ENCODE measurements at regions not wholly inside any gene's neighbourhood (a gene's known extent, or its start where the extent isn't known, plus 50 kb on each side); places are given as distances from the start of the nearest gene placed in this dataset.

DNA sequence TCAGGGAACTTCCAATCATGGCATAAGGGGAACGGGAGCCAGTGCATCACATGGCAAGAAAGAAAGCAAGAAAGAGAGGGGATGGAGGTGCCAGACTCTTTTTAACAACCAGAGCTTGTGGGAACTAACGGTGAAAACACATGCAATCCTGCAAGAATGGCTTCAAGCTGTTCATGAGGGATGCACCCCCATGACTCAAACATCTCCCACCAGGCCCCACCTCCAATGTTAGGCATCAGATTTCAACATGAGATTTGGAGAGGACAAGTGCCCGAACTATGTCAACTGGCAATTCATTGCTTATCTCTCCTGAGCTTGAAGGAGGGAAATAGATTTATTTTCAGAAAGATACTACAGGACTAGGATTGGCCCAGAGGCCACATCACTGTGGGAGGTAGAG is 270.0 kb downstream of the SLC4A3 start:
- no peaks in the 10 kb centered on the region for H3K9me3 Mint-ChIP-seq
- H3K27ac Mint-ChIP-seq = no peak overlapping the region
- H3K36me3 Mint-ChIP-seq = no peaks in the 10 kb centered on the region
- CTCF ChIA-PET = no interaction called here
- H3K4me1 Mint-ChIP-seq = no peaks in the 10 kb centered on the region
- no peak overlapping the region for H3K4me3 Mint-ChIP-seq
- no peak for DNase-seq
- H3K27me3 Mint-ChIP-seq = no peaks in the 10 kb centered on the region

DNA sequence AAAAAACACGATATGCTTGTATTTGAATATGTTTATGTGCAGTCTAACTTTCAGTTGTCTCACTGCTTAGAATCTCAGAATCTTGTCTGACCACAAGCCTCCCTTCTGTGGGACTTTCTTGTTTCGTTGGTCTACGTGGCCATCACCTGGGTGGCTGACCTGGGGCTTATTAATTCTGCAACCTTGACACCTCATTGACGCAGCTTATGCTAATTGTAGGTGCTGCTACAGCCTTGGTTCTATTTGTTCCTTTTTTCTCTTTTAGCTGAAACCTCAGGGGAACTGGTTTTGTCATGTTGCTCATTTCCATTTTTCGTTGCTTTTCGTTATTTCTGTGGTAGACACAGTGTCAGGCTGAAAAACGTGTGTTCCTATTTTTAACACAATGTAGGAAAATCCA is 273.7 kb downstream of the SLC4A3 start:
- no peak overlapping the region for H3K4me3 Mint-ChIP-seq
- no peak overlapping the region for H3K27ac Mint-ChIP-seq
- DNase-seq = no peak
- no peaks in the 10 kb centered on the region for H3K4me1 Mint-ChIP-seq
- no peaks in the 10 kb centered on the region for H3K9me3 Mint-ChIP-seq
- CTCF ChIA-PET = no interaction called here
- no peaks in the 10 kb centered on the region for H3K27me3 Mint-ChIP-seq
- no peaks in the 10 kb centered on the region for H3K36me3 Mint-ChIP-seq

- H3K9me3 Mint-ChIP-seq = no peaks in the 10 kb centered on the region
- CTCF ChIA-PET = no interaction called here
- H3K27ac Mint-ChIP-seq = no peak overlapping the region
- no peaks in the 10 kb centered on the region for H3K4me1 Mint-ChIP-seq
- no peaks in the 10 kb centered on the region for H3K36me3 Mint-ChIP-seq
- no peak overlapping the region for H3K4me3 Mint-ChIP-seq
- no peak for DNase-seq
- no peaks in the 10 kb centered on the region for H3K27me3 Mint-ChIP-seq
Observed at GRCh38 chr2:219902891-219903552, 275.6 kb downstream of the SLC4A3 start.

- DNase-seq = no peak
- no peaks in the 10 kb centered on the region for H3K4me1 Mint-ChIP-seq
- no peaks in the 10 kb centered on the region for H3K9me3 Mint-ChIP-seq
- no peak overlapping the region for H3K27ac Mint-ChIP-seq
- no peaks in the 10 kb centered on the region for H3K27me3 Mint-ChIP-seq
- H3K36me3 Mint-ChIP-seq = no peaks in the 10 kb centered on the region
- CTCF ChIA-PET = no interaction called here
- H3K4me3 Mint-ChIP-seq = no peak overlapping the region
Observed at GRCh38 chr2:219905640-219906039, 278.2 kb downstream of the SLC4A3 start.

GRCh38 chr2:219906114-219907010 is 278.9 kb downstream of the SLC4A3 start:
- no peaks in the 10 kb centered on the region for H3K9me3 Mint-ChIP-seq
- CTCF ChIA-PET = no interaction called here
- no peaks in the 10 kb centered on the region for H3K4me1 Mint-ChIP-seq
- no peaks in the 10 kb centered on the region for H3K27me3 Mint-ChIP-seq
- H3K27ac Mint-ChIP-seq = no peak overlapping the region
- no peaks in the 10 kb centered on the region for H3K36me3 Mint-ChIP-seq
- no peak for DNase-seq
- no peak overlapping the region for H3K4me3 Mint-ChIP-seq

DNA sequence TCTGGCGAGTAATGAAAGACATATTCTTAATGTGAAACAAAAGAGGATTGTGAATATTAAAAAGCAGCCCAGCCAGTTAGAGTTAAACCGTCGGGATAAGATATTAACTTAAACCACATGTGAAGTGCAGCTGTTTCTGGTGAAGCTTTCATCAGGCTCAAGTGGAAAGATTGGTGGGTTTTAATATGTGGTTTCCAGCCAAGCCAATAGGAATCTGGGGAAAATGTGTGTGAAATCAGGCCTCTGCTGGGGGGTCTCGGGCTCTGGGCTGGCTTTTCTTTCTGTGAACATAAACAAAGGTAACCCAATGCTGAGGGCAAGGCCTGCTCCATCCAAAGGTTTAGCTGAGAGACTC is 279.6 kb downstream of the SLC4A3 start:
- CTCF ChIA-PET = no interaction called here
- DNase-seq = no peak
- H3K4me3 Mint-ChIP-seq = no peak overlapping the region
- H3K27ac Mint-ChIP-seq = no peak overlapping the region
- no peaks in the 10 kb centered on the region for H3K27me3 Mint-ChIP-seq
- no peaks in the 10 kb centered on the region for H3K4me1 Mint-ChIP-seq
- no peaks in the 10 kb centered on the region for H3K36me3 Mint-ChIP-seq
- no peaks in the 10 kb centered on the region for H3K9me3 Mint-ChIP-seq

DNA sequence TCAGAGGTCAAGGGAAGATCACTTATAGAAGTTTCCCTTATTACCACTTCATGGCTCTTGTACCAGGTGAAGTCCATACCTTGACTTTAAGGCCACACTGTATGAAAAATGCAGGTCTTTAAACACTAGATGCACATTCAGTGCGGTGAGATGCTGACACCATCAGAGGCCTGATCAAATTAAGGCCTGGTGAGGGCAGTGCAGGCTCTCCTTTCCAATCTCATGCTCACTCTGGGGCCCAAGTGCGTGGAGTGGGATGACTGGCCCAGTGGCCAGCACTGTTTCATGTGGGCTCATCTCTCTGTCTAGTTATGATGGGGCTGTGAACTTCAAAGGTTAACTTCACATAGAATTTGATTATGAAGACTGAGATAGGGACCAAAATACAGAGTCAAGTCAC is 281.1 kb downstream of the SLC4A3 start:
- no peaks in the 10 kb centered on the region for H3K4me1 Mint-ChIP-seq
- H3K36me3 Mint-ChIP-seq = no peaks in the 10 kb centered on the region
- CTCF ChIA-PET = no interaction called here
- H3K27ac Mint-ChIP-seq = no peak overlapping the region
- no peaks in the 10 kb centered on the region for H3K27me3 Mint-ChIP-seq
- H3K9me3 Mint-ChIP-seq = no peaks in the 10 kb centered on the region
- H3K4me3 Mint-ChIP-seq = no peak overlapping the region
- no peak for DNase-seq

DNA sequence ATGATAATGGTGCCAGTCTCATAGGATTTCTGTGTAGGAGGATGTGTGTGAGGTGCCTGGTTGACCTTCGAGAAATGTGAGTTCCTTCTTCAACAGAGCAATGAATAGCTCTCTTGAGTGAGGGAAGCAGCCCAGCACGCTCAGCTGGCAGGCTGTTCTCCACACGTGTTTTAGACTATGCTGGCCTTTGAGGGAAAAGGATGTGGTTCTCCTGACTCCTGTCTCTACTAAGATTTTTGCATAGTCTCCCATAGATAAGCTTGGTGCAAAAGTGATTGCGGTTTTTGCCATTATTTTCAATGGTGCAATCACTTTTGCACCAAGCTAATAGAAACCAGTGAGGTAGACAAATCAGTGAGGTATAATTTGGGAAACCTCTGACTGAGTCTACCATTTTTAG is 284.1 kb downstream of the SLC4A3 start:
- Mint-ChIP-seq H3K27ac (no peak overlapping the region), H3K36me3 (no peaks in the 10 kb centered on the region), H3K4me3 (no peak overlapping the region), H3K9me3 (no peaks in the 10 kb centered on the region), H3K27me3 (no peaks in the 10 kb centered on the region), H3K4me1 (no peaks in the 10 kb centered on the region)
- CTCF ChIA-PET = no interaction called here
- no peak for DNase-seq

DNA sequence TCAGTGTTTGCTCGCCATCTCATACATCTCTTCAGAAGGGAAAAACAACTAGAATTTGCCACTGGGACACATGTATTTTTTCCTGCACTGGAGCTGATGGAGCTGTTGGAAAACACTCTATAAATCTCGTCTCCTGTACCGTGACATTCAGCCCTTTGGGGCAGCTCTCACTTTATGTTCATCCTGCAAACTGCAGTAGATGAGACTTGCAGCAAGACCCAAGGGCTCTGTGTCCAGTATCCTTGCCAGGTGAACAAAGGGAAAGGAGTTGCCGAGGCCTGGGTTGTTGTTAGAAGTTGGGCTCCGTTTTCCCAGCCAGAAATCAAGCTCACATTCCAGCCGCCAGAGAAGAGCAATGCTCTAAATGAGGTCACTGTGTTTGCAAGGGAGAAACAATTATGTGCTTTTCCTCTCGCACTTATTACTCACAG is 285.1 kb downstream of the SLC4A3 start:
- H3K36me3 Mint-ChIP-seq = no peaks in the 10 kb centered on the region
- DNase-seq = no peak
- H3K27ac Mint-ChIP-seq = no peak overlapping the region
- H3K27me3 Mint-ChIP-seq = no peaks in the 10 kb centered on the region
- CTCF ChIA-PET = no interaction called here
- H3K9me3 Mint-ChIP-seq = no peaks in the 10 kb centered on the region
- H3K4me1 Mint-ChIP-seq = no peaks in the 10 kb centered on the region
- no peak overlapping the region for H3K4me3 Mint-ChIP-seq

DNA sequence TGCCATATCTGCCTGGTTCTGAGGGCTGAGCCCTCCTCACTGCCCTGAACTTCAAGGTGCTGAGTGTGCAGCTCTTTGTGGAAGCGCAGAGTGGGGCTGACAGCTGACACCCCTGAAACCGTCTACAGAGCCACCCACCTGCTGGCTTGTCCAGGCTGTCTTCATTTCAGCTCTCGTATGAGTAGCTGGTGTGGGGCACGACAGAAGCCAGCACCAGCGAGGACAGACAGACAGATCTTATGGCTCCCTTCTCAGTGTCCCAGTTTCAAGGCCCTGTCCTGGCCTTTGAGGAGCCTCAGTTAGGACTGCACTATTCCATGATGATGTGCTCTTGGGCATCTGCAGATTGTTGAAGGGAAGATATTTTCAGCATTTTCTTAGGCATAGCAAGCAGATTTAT is 287.1 kb downstream of the SLC4A3 start:
- no peaks in the 10 kb centered on the region for H3K9me3 Mint-ChIP-seq
- H3K36me3 Mint-ChIP-seq = no peaks in the 10 kb centered on the region
- CTCF ChIA-PET = no interaction called here
- H3K27me3 Mint-ChIP-seq = no peaks in the 10 kb centered on the region
- H3K4me3 Mint-ChIP-seq = no peak overlapping the region
- H3K27ac Mint-ChIP-seq = no peak overlapping the region
- no peak for DNase-seq
- no peaks in the 10 kb centered on the region for H3K4me1 Mint-ChIP-seq

DNA sequence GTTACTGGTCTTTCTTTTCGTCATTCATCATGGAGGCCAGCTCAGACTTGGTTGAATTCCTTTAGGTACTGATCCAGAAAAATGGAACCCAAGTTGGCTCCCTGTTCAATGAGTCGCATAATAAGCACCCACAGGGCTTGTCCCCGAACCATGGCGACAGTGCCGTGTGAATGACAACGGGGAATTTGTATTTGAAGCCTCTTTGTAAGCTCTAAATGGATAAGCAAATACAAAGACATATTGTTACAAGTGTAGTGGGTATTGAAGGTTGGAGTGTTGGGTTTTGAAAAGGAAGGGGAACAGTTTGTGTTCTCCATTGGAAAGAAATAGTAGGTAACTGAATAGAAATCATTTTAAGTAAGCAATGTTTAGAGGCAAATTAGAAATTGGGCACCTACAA is 288.9 kb downstream of the SLC4A3 start:
- no peaks in the 10 kb centered on the region for H3K4me1 Mint-ChIP-seq
- no peak overlapping the region for H3K27ac Mint-ChIP-seq
- H3K27me3 Mint-ChIP-seq = no peaks in the 10 kb centered on the region
- CTCF ChIA-PET = no interaction called here
- no peak for DNase-seq
- no peak overlapping the region for H3K4me3 Mint-ChIP-seq
- H3K36me3 Mint-ChIP-seq = no peaks in the 10 kb centered on the region
- no peaks in the 10 kb centered on the region for H3K9me3 Mint-ChIP-seq

GRCh38 chr2:219916726-219917440 is 289.5 kb downstream of the SLC4A3 start:
- H3K4me1 Mint-ChIP-seq = no peaks in the 10 kb centered on the region

DNA sequence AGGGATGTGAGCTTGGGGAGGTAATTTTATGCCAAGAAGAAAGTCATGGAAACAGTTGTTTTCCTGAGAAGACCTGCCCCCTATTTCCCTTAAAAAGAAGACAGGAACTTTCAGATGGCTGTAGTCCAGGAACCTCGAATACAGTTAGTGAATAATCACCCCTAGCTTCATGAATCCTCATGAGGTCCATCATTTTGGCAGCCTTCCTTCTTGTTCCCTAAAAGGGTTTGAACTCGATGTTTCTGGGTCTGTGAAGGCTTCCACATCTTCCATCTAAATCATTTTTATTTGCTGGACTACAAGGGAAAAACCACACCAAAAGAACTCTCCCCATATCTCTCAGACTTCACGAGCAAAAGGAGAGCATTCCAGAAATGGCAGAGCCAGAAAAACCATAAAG is 290.8 kb downstream of the SLC4A3 start:
- no peak overlapping the region for H3K27ac Mint-ChIP-seq
- no peak for DNase-seq
- CTCF ChIA-PET = no interaction called here
- no peaks in the 10 kb centered on the region for H3K36me3 Mint-ChIP-seq
- no peaks in the 10 kb centered on the region for H3K27me3 Mint-ChIP-seq
- no peaks in the 10 kb centered on the region for H3K4me1 Mint-ChIP-seq
- H3K4me3 Mint-ChIP-seq = no peak overlapping the region
- no peaks in the 10 kb centered on the region for H3K9me3 Mint-ChIP-seq

More at GRCh38 chr2:219916726-219917440, 289.5 kb downstream of the SLC4A3 start:
- H3K27ac Mint-ChIP-seq = no peak overlapping the region
- DNase-seq = no peak
- H3K36me3 Mint-ChIP-seq = no peaks in the 10 kb centered on the region
- no peaks in the 10 kb centered on the region for H3K27me3 Mint-ChIP-seq
- H3K9me3 Mint-ChIP-seq = no peaks in the 10 kb centered on the region
- H3K4me3 Mint-ChIP-seq = no peak overlapping the region
- CTCF ChIA-PET = no interaction called here

DNA sequence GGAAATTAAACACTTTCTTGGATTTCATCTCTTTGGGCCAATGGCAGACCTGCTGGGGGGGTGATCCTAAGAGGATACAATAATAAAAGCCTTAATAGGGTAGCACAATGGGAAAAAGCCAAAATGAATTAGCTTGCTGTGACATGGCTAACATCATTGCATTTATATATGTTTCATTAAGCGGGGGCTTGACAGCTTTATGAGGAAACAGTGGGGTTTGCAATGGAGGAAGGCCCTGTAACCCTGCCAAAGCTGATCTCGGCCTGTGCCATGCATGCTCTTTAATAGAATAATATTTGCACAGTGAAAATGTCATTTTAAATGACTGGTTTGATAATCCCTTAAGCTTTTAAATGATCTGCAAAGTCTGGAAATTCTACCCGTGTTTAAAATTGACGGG is 291.5 kb downstream of the SLC4A3 start:
- Mint-ChIP-seq H3K27ac (no peak overlapping the region), H3K36me3 (no peaks in the 10 kb centered on the region), H3K4me3 (no peak overlapping the region), H3K4me1 (no peaks in the 10 kb centered on the region), H3K9me3 (no peaks in the 10 kb centered on the region), H3K27me3 (no peaks in the 10 kb centered on the region)
- CTCF ChIA-PET = no interaction called here
- DNase-seq = no peak

GRCh38 chr2:219919506-219919905 is 292.1 kb downstream of the SLC4A3 start:
- H3K9me3 Mint-ChIP-seq = no peaks in the 10 kb centered on the region
- no peak overlapping the region for H3K27ac Mint-ChIP-seq
- no peaks in the 10 kb centered on the region for H3K36me3 Mint-ChIP-seq
- H3K4me3 Mint-ChIP-seq = no peak overlapping the region
- no peaks in the 10 kb centered on the region for H3K27me3 Mint-ChIP-seq
- H3K4me1 Mint-ChIP-seq = no peaks in the 10 kb centered on the region
- no peak for DNase-seq
- CTCF ChIA-PET = no interaction called here
